A673 (cell line): ENCODE measurements at regions not wholly inside any gene's neighbourhood (a gene's known extent, or its start where the extent isn't known, plus 50 kb on each side); places are given as distances from the start of the nearest gene placed in this dataset.

Experiments
- BruUV-seq: library from RNA; stranded (reverse); fragments of 400-500 nt; replicated peaks from 2 replicates; lab custom pipeline; 2021; lab: Mats Ljungman, UMichigan
- CTCF ChIA-PET: fragments of 300-600 bp; sonication (Branson Sonifier 250); formaldehyde crosslinking; loops from one replicate; lab custom pipeline; 2022; ENCODE audit warnings: antibody characterized with exemption; lab: Charles Lee
- POLR2A ChIA-PET: fragments of 300-600 bp; sonication (Branson Sonifier 250); formaldehyde crosslinking; loops from one replicate; lab custom pipeline; 2022; ENCODE audit warnings: antibody characterized with exemption; ENCODE audit not compliant: low non-redundant PET; lab: Charles Lee
- DNase-seq: peaks from one replicate; pipeline ENCODE4 v3.0.0-alpha.2; 2015; ENCODE audit warnings: low spot score
- H3K27ac ChIP-seq: fragments of 200-600 bp; sonication (generic); 2 replicates; pipeline ENCODE4 v1.5.1; 2016; ENCODE audit warnings: mixed run types, low read depth, mild to moderate bottlenecking, mixed read lengths, antibody characterized with exemption, low read length; ENCODE audit not compliant: poor library complexity, severe bottlenecking
- H3K27me3 ChIP-seq: fragments of 200-600 bp; sonication (generic); replicated peaks from 2 replicates; pipeline ENCODE4 v1.6.1; 2017; ENCODE audit warnings: mixed run types, low read depth, mild to moderate bottlenecking, mixed read lengths, antibody characterized with exemption, low read length; ENCODE audit not compliant: insufficient read depth, poor library complexity
- H3K36me3 ChIP-seq: fragments of 200-600 bp; sonication (generic); 2 replicates; pipeline ENCODE4 v1.6.1; 2016; ENCODE audit warnings: mixed run types, mild to moderate bottlenecking, mixed read lengths, antibody characterized with exemption, low read length; ENCODE audit not compliant: insufficient read depth, poor library complexity, severe bottlenecking
- H3K4me1 ChIP-seq: fragments of 200-600 bp; sonication (generic); 2 replicates; pipeline ENCODE4 v1.6.1; 2017; ENCODE audit warnings: mixed run types, mild to moderate bottlenecking, mixed read lengths, antibody characterized with exemption, low read length; ENCODE audit not compliant: insufficient read depth, poor library complexity, severe bottlenecking
- H3K4me3 ChIP-seq: fragments of 200-600 bp; sonication (generic); 2 replicates; pipeline ENCODE4 v1.5.1; 2016; ENCODE audit warnings: low read depth, mixed run types, mild to moderate bottlenecking, mixed read lengths, low read length; ENCODE audit not compliant: poor library complexity, severe bottlenecking
- H3K9me3 ChIP-seq: fragments of 200-600 bp; sonication (generic); 2 replicates; pipeline ENCODE4 v1.6.1; 2016; ENCODE audit warnings: mixed run types, low read depth, mild to moderate bottlenecking, mixed read lengths, antibody characterized with exemption, low read length; ENCODE audit not compliant: poor library complexity, severe bottlenecking
- CTCF ChIP-seq: fragments of 300-800, 200-600 bp; sonication (generic); conservative IDR thresholded peaks from 2 replicates; pipeline ENCODE4 v1.5.1; 2017; ENCODE audit warnings: low read depth, mild to moderate bottlenecking, antibody characterized with exemption, low read length, moderate library complexity, mixed read lengths
- EZH2 ChIP-seq: fragments of 200-600 bp; sonication (generic); IDR thresholded peaks from 2 replicates; pipeline ENCODE4 v1.6.1; 2017; ENCODE audit warnings: borderline replicate concordance, low read depth, mild to moderate bottlenecking, mixed read lengths, antibody characterized with exemption, low read length; ENCODE audit not compliant: poor library complexity, severe bottlenecking
- intact Hi-C: fragments of 100-400 bp; cut with micrococcal nuclease; formaldehyde crosslinking; loops from one replicate; pipeline ENCODE4 v1.10.0; 2022; ENCODE audit not compliant: unreplicated experiment

DNA sequence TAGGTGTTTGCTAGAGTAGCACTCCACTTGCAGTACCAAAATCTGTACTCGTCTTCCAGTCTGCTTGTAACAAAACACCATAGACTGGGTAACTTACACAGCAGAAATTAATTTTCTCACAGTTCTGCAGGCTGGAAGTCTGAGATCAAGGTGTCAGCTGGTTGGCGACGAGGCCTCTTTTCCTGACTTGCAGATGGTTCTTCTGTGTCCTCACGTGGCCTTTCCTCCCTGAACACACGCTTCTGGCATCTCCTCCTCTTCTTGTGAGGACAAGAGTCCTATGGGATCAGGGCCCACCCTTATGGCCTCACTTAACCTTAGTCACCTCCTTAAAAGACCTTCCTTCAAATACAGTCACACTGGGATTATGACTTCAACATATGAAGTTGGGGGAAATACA lies 493.5 kb upstream of the MYT1L start:
- BruUV-seq, result no TSS peak
- H3K36me3 ChIP-seq, result no peaks in the 10 kb centered on the region
- CTCF ChIA-PET, result no interaction called here

GRCh38 chr2:2823061-2823753 lies 492.1 kb upstream of the MYT1L start:
- DNase-seq, result no peak
- H3K36me3 ChIP-seq, result no peaks in the 10 kb centered on the region
- H3K27me3 ChIP-seq, result no peaks in the 10 kb centered on the region
- no peak overlapping the region for H3K27ac ChIP-seq
- ChIA-PET CTCF (no interaction called here), POLR2A (no interaction called here)
- no peaks in the 10 kb centered on the region for H3K4me1 ChIP-seq
- BruUV-seq, result no TSS peak
- intact Hi-C loops, result no loop called here
- TF ChIP-seq CTCF, result no peak
- TF ChIP-seq EZH2, result no peak
- peaks cover 9% of the 10 kb centered on the region for H3K9me3 ChIP-seq
- no peak overlapping the region for H3K4me3 ChIP-seq

More for the DNA sequence above, 493.5 kb upstream of the MYT1L start:
- Histone ChIP-seq H3K4me3 (no peak overlapping the region), H3K9me3 (peaks cover 9% of the 10 kb centered on the region), H3K4me1 (peaks cover 8% of the 10 kb centered on the region), H3K27me3 (no peaks in the 10 kb centered on the region), H3K27ac (no peak overlapping the region)
- TF ChIP-seq EZH2 (no peak), CTCF (no peak)
- intact Hi-C loops, result no loop called here
- POLR2A ChIA-PET, result no interaction called here
- DNase-seq, result no peak

DNA sequence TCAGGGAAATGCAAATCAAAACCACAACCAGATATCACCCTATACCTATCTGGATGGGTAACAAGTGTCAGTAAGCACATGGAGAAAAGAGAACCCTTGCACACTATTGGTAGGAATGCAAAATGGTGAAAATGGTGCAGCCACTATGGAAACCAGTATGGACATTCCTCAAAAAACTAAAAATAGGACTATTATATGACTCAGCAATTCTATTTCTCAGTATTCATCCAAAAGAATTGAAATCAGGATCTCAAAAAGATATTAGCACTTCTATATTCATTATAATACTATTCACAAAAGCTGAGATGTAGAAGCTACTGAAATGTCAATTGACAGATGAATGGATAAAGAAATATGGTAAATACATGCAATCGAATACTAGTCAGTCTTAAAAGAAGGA lies 491.1 kb upstream of the MYT1L start:
- BruUV-seq, result no TSS peak
- CTCF ChIA-PET, result no interaction called here
- H3K4me1 ChIP-seq, result no peaks in the 10 kb centered on the region
- no peak overlapping the region for H3K4me3 ChIP-seq
- H3K9me3 ChIP-seq, result peaks cover 9% of the 10 kb centered on the region
- POLR2A ChIA-PET, result no interaction called here
- TF ChIP-seq CTCF (no peak), EZH2 (no peak)
- no peaks in the 10 kb centered on the region for H3K27me3 ChIP-seq
- H3K36me3 ChIP-seq, result no peaks in the 10 kb centered on the region
- H3K27ac ChIP-seq, result no peak overlapping the region
- no peak for DNase-seq
- intact Hi-C loops, result no loop called here
